GM12878 (cell line): ENCODE measurements at regions not wholly inside any gene's neighbourhood (a gene's known extent, or its start where the extent isn't known, plus 50 kb on each side); places are given as distances from the start of the nearest gene placed in this dataset.

Experiments
- ATAC-seq: fragments of 200-7000 bp; cut with Tn5 transposase; 3 replicates; pipeline ENCODE4 v1.9.1; 2020; ENCODE audit warnings: mild to moderate bottlenecking, moderate library complexity
- BruUV-seq: library from RNA; stranded (reverse); fragments of 400-500 nt; replicated peaks from 2 replicates; lab custom pipeline; 2021; lab: Mats Ljungman, UMichigan
- CTCF ChIA-PET: fragments of 300-600 bp; sonication (Branson Sonifier 250); formaldehyde crosslinking; extraction: SDS; loops from one replicate; lab custom pipeline; 2021; ENCODE audit warnings: inconsistent platforms; lab: Yijun Ruan, JAX
- POLR2A ChIA-PET: fragments of 350-600 bp; formaldehyde crosslinking; extraction: SDS; loops from one replicate; lab custom pipeline; 2021; ENCODE audit warnings: inconsistent platforms; lab: Charles Lee
- RAD21 ChIA-PET: fragments of 300-600 bp; sonication (Branson Sonifier 250); formaldehyde crosslinking; loops from one replicate; lab custom pipeline; 2023; ENCODE audit warnings: antibody characterized with exemption; ENCODE audit not compliant: unreplicated experiment; lab: Charles Lee
- SMC1A ChIA-PET: fragments of 300-600 bp; sonication (Branson Sonifier 250); formaldehyde crosslinking; loops from one replicate; lab custom pipeline; 2023; ENCODE audit not compliant: unreplicated experiment, uncharacterized antibody; lab: Charles Lee
- DNase-seq: peaks from one replicate; pipeline ENCODE4 v3.0.0-alpha.2; 2011; ENCODE audit warnings: low read depth, low spot score
- FAIRE-seq: peaks from 3 replicates; lab custom pipeline; 2011; peaks lifted over from hg19 to GRCh38; lab: Jason Lieb, UNC
- H2AFZ ChIP-seq: 2 replicates; pipeline ENCODE4 v1.6.0; 2011; ENCODE audit warnings: low read depth, low read length, control low read depth; ENCODE audit not compliant: control insufficient read depth
- H3K27ac ChIP-seq: 2 replicates; pipeline ENCODE4 v1.5.1; 2011; ENCODE audit warnings: control low read depth; ENCODE audit not compliant: control insufficient read depth, insufficient read depth
- H3K27me3 ChIP-seq, 2 experiments: replicated peaks in 1 of 2; 2 replicates each; pipeline versions ENCODE4 v1.6.0 to v1.6.1; 2011; ENCODE audit warnings: low read length in 1 of 2; ENCODE audit not compliant: control insufficient read depth in 2 of 2, insufficient read depth in 2 of 2
- H3K36me3 ChIP-seq, 2 experiments: 2 replicates each; pipeline ENCODE4 v1.5.1; 2011; ENCODE audit warnings: low read length in 1 of 2; ENCODE audit not compliant: control insufficient read depth in 2 of 2, insufficient read depth in 2 of 2
- H3K4me1 ChIP-seq: 2 replicates; pipeline ENCODE4 v1.6.1; 2011; ENCODE audit warnings: mild to moderate bottlenecking, low read length, moderate library complexity, mixed read lengths; ENCODE audit not compliant: control insufficient read depth, insufficient read depth
- H3K4me2 ChIP-seq: 2 replicates; pipeline ENCODE4 v1.6.0; 2011; ENCODE audit warnings: control low read depth; ENCODE audit not compliant: control insufficient read depth, insufficient read depth
- H3K4me3 ChIP-seq: fragments of 200-600 bp; sonication (generic); 2 replicates; pipeline ENCODE4 v1.5.1; 2016
- H3K79me2 ChIP-seq: 2 replicates; pipeline ENCODE4 v1.6.0; 2011; ENCODE audit warnings: low read length; ENCODE audit not compliant: control insufficient read depth, insufficient read depth
- H3K9ac ChIP-seq: 2 replicates; pipeline ENCODE4 v1.8.0; 2011; ENCODE audit warnings: low read length, control low read depth, mixed read lengths; ENCODE audit not compliant: control insufficient read depth, insufficient read depth
- H3K9me3 ChIP-seq: replicated peaks from 3 replicates; pipeline ENCODE4 v1.5.1; 2011; ENCODE audit warnings: mild to moderate bottlenecking, low read length; ENCODE audit not compliant: control insufficient read depth, insufficient read depth
- H4K20me1 ChIP-seq: 2 replicates; pipeline ENCODE4 v1.6.0; 2011; ENCODE audit not compliant: control insufficient read depth, insufficient read depth
- CUX1 ChIP-seq: IDR thresholded peaks from 2 replicates; pipeline ENCODE4 v1.6.1; 2012; ENCODE audit warnings: improper control_type of control experiment, low read depth, low read length; ENCODE audit not compliant: insufficient replicate concordance
- E2F8 ChIP-seq: fragments of 450-650 bp; IDR thresholded peaks from 2 replicates; pipeline ENCODE4 v1.6.1; 2018; ENCODE audit warnings: mild to moderate bottlenecking, low read depth, moderate library complexity; ENCODE audit not compliant: partially characterized antibody
- MEF2B ChIP-seq: fragments of 450-650 bp; IDR thresholded peaks from 2 replicates; pipeline ENCODE4 v1.6.1; 2018; ENCODE audit warnings: mild to moderate bottlenecking, moderate library complexity; ENCODE audit not compliant: partially characterized antibody, poor library complexity, severe bottlenecking
- NFIC ChIP-seq: IDR thresholded peaks from 2 replicates; pipeline ENCODE4 v1.6.1; 2012; ENCODE audit warnings: low read depth, mild to moderate bottlenecking, inconsistent platforms, low read length, moderate library complexity
- NFXL1 ChIP-seq: fragments of 450-650 bp; IDR thresholded peaks from 2 replicates; pipeline ENCODE4 v1.6.1; 2017; ENCODE audit warnings: antibody characterized with exemption, mild to moderate bottlenecking, borderline replicate concordance
- NKRF ChIP-seq: fragments of 450-650 bp; conservative IDR thresholded peaks from 2 replicates; pipeline ENCODE4 v1.6.1; 2017; ENCODE audit warnings: mild to moderate bottlenecking, moderate library complexity
- RUNX3 ChIP-seq: IDR thresholded peaks from 2 replicates; pipeline ENCODE4 v1.6.1; 2012; ENCODE audit warnings: low read length, inconsistent platforms
- SMAD1 ChIP-seq: fragments of 450-650 bp; IDR thresholded peaks from 2 replicates; pipeline ENCODE4 v1.6.1; 2018; ENCODE audit warnings: mild to moderate bottlenecking, low read depth; ENCODE audit not compliant: partially characterized antibody
- STAT3 ChIP-seq: IDR thresholded peaks from 2 replicates; pipeline ENCODE4 v1.6.1; 2011; ENCODE audit warnings: low read depth, low read length, improper control_type of control experiment
- TCF7 ChIP-seq: IDR thresholded peaks from 2 replicates; pipeline ENCODE4 v1.6.1; 2014; ENCODE audit warnings: antibody characterized with exemption, borderline replicate concordance
- WRNIP1 ChIP-seq: IDR thresholded peaks from 2 replicates; pipeline ENCODE4 v1.6.1; 2011; ENCODE audit warnings: low read depth, low read length, improper control_type of control experiment, borderline replicate concordance
- YBX1 ChIP-seq: fragments of 450-650 bp; IDR thresholded peaks from 2 replicates; pipeline ENCODE4 v1.6.1; 2016; ENCODE audit warnings: antibody characterized with exemption
- ZBED1 ChIP-seq: IDR thresholded peaks from 2 replicates; pipeline ENCODE4 v1.6.1; 2016; ENCODE audit warnings: borderline replicate concordance
- ZNF622 ChIP-seq: fragments of 450-650 bp; IDR thresholded peaks from 2 replicates; pipeline ENCODE4 v1.6.1; 2017; ENCODE audit warnings: mild to moderate bottlenecking, inconsistent platforms
- ZZZ3 ChIP-seq: IDR thresholded peaks from 2 replicates; pipeline ENCODE4 v1.6.1; 2011; ENCODE audit warnings: low read depth; ENCODE audit not compliant: control insufficient read depth, insufficient read length
- WGBS: methylation state at CpG from one replicate; pipeline ENCODE4 v1.1.6; 2016; ENCODE audit warnings: low lambda C conversion rate; ENCODE audit not compliant: insufficient replicate concordance, insufficient coverage; ENCODE audit errors: missing lambda C conversion rate; 5-methylcytosine and 5-hydroxymethylcytosine counted together
- in situ Hi-C: fragments of 300-500 bp; cut with MboI; formaldehyde crosslinking; loops from 9 replicates; pipeline ENCODE4 v1.14.3; 2018; ENCODE audit warnings: mixed read lengths
- intact Hi-C: fragments of 100-400 bp; cut with micrococcal nuclease; formaldehyde crosslinking; loops from one replicate; pipeline ENCODE4 v1.14.2; 2022; ENCODE audit not compliant: unreplicated experiment

GRCh38 chr11:101715281-101715680 lies 131.5 kb upstream of the TRPC6 start (continued):
- no peak for TF ChIP-seq NKRF
- TF ChIP-seq YBX1: no peak
- no peak for TF ChIP-seq RUNX3

GRCh38 chr11:101707477-101707876 lies 123.7 kb upstream of the TRPC6 start:
- H3K36me3 ChIP-seq: no peaks in the 10 kb centered on the region
- ChIA-PET RAD21 (no interaction called here), CTCF (no interaction called here), POLR2A (no interaction called here), SMC1A (no interaction called here)
- no peaks in the 10 kb centered on the region for H4K20me1 ChIP-seq
- no peak for ATAC-seq
- no peak for DNase-seq
- BruUV-seq: no TSS peak
- H2AFZ ChIP-seq: no peak overlapping the region
- intact Hi-C loops (no loop called here), in situ Hi-C loops (no loop called here)
- 0% methylated on average over 2 of the region's 2 CpGs for WGBS
- FAIRE-seq: no peak
- H3K4me3 ChIP-seq: no peak overlapping the region
- no peak overlapping the region for H3K4me2 ChIP-seq
- H3K27ac ChIP-seq: no peak overlapping the region
- no peaks in the 10 kb centered on the region for H3K4me1 ChIP-seq
- no peaks in the 10 kb centered on the region for H3K27me3 ChIP-seq
- no peak overlapping the region for H3K9ac ChIP-seq
- H3K9me3 ChIP-seq: no peaks in the 10 kb centered on the region
- no peaks in the 10 kb centered on the region for H3K79me2 ChIP-seq
- TF ChIP-seq ZNF622 (no peak), E2F8 (no peak), NFIC (no peak), MEF2B (no peak), SMAD1 (no peak), WRNIP1 (no peak), STAT3 (no peak), TCF7 (no peak), NFXL1 (no peak), ZZZ3 (no peak), ZBED1 (no peak), CUX1 (no peak)
